ENCODE measurements at regions not wholly inside any gene's neighbourhood (a gene's known extent, or its start where the extent isn't known, plus 50 kb on each side); places are given as distances from the start of the nearest gene placed in this dataset.

- TF ChIP-seq RAD21 (conservative IDR thresholded peaks at IDR 0.05 in 1 of 2, IDR thresholded peaks at IDR 0.05 in 1 of 2) (no peak), EP300 (IDR thresholded peaks at IDR 0.05) (no peak), CTCF (IDR thresholded peaks at IDR 0.05) (no peak), CHD4 (IDR thresholded peaks at IDR 0.05; ENCODE audit: borderline replicate concordance) (no peak), RFX5 (IDR thresholded peaks at IDR 0.05) (no peak), RCOR1 (IDR thresholded peaks at IDR 0.05; ENCODE audit: low read depth, low read length) (no peak), PHF8 (IDR thresholded peaks at IDR 0.05; ENCODE audit: borderline replicate concordance, low read depth) (no peak), CEBPB (IDR thresholded peaks at IDR 0.05) (no peak), HES2 (IDR thresholded peaks at IDR 0.05) (no peak), BHLHE40 (IDR thresholded peaks at IDR 0.05; ENCODE audit: low read depth, low read length) (no peak)
Observed at GRCh38 chr6:156402628-156403027, 374.6 kb upstream of the ARID1B start.

Measured in A549 (cell line).